ENCODE measurements at regions not wholly inside any gene's neighbourhood (a gene's known extent, or its start where the extent isn't known, plus 50 kb on each side); places are given as distances from the start of the nearest gene placed in this dataset.

DNA sequence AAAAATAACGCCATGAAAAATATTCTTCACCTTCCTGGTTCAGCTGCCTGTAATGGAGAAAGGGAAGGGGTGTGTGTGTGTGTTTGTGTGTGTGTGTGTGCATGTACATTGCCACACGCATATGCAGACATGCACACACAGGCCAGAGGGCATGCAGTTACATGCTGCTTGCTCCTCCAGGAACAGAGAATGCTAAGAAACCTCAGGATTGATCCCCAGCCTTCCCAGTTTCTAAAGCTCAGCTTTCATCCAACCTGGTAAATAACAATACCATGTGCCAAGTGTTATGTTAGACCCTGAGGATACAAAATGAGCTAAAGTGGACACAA, 241.7 kb downstream of the SPTSSA start:
- TF ChIP-seq, protein P1, sequence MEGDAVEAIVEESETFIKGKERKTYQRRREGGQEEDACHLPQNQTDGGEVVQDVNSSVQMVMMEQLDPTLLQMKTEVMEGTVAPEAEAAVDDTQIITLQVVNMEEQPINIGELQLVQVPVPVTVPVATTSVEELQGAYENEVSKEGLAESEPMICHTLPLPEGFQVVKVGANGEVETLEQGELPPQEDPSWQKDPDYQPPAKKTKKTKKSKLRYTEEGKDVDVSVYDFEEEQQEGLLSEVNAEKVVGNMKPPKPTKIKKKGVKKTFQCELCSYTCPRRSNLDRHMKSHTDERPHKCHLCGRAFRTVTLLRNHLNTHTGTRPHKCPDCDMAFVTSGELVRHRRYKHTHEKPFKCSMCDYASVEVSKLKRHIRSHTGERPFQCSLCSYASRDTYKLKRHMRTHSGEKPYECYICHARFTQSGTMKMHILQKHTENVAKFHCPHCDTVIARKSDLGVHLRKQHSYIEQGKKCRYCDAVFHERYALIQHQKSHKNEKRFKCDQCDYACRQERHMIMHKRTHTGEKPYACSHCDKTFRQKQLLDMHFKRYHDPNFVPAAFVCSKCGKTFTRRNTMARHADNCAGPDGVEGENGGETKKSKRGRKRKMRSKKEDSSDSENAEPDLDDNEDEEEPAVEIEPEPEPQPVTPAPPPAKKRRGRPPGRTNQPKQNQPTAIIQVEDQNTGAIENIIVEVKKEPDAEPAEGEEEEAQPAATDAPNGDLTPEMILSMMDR (IDR thresholded peaks at IDR 0.05) = no peak
- TF ChIP-seq POLR2A (IDR thresholded peaks at IDR 0.05) = no peak
- H3K4me1 ChIP-seq = no peaks in the 10 kb centered on the region
- no peaks in the 10 kb centered on the region for H3K9me3 ChIP-seq
- intact Hi-C loops (cut with DNase I) = loop anchor here in 1 of 2 donors (10.0 kb wide), 1 partner anchor 376 kb away; no protein-coding TSS in a partner anchor
- ATAC-seq (no peak), DNase-seq (no peak)
- 51% methylated on average over 2 of the region's 2 CpGs for WGBS (ENCODE audit: insufficient coverage, low coverage, low lambda C conversion rate, missing lambda C conversion rate)
- H3K27me3 ChIP-seq = no peaks in the 10 kb centered on the region
- no peaks in the 10 kb centered on the region for H3K36me3 ChIP-seq
- H3K27ac ChIP-seq = no peak overlapping the region
- H3K4me3 ChIP-seq = no peak overlapping the region

DNA sequence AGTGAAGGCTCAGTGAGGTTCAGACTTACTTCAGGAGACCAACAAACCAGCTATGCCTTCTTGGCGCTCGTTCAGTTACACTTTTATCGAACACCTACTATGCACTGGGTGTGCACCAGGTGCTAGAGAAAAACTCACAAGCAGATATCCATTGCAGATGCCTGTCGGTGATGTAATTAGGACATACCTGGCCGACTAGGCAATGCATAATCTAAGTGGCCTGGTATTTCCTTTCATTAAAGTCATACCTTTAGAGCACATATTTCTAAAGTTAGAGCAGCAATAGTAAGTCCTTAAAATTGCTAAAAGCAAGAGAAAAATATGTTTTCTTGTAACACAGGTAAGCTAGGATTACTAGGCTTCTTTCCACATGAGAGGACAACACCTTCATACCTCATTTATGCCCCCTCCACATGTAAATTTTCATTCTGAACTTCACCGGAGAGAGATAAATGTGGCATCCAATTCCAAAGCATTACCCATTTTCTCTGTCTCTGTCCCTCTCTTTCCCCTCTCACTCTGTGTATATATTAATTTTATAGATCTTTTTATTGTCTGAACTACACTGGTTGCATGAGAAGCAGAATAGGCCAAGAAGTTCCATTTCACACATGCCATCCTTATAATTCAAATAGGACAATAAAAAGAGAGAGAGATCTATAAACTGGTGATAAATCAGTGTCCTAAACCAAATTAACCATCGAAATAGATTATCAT, 242.2 kb downstream of the SPTSSA start:
- no peaks in the 10 kb centered on the region for H3K4me1 ChIP-seq
- WGBS (ENCODE audit: insufficient coverage, low coverage, low lambda C conversion rate, missing lambda C conversion rate) = 57% methylated on average over 6 of the region's 7 CpGs

GRCh38 chr14:34218881-34219280, 243.2 kb downstream of the SPTSSA start:
- ATAC-seq (no peak), DNase-seq (no peak)
- Histone ChIP-seq H3K4me3 (no peak overlapping the region), H3K4me1 (no peaks in the 10 kb centered on the region), H3K36me3 (no peaks in the 10 kb centered on the region), H3K27ac (no peak overlapping the region), H3K9me3 (no peaks in the 10 kb centered on the region), H3K27me3 (no peaks in the 10 kb centered on the region)
- WGBS (ENCODE audit: insufficient coverage, low coverage, low lambda C conversion rate, missing lambda C conversion rate) = 61% methylated on average over 2 of the region's 2 CpGs
- TF ChIP-seq, protein P1 (IDR thresholded peaks at IDR 0.05) = no peak
- TF ChIP-seq POLR2A (IDR thresholded peaks at IDR 0.05) = no peak
- intact Hi-C loops (cut with DNase I) = no loop called here

More for the DNA sequence above, 242.2 kb downstream of the SPTSSA start:
- Histone ChIP-seq H3K4me3 (no peak overlapping the region), H3K9me3 (no peaks in the 10 kb centered on the region), H3K27me3 (no peaks in the 10 kb centered on the region), H3K36me3 (no peaks in the 10 kb centered on the region), H3K27ac (no peak overlapping the region)
- ATAC-seq = no peak
- intact Hi-C loops (cut with DNase I) = loop anchor here in 1 of 2 donors (10.0 kb wide), 1 partner anchor 375 kb away; no protein-coding TSS in a partner anchor
- TF ChIP-seq POLR2A (IDR thresholded peaks at IDR 0.05) = no peak
- TF ChIP-seq, protein P1 (IDR thresholded peaks at IDR 0.05) = no peak
- no peak for DNase-seq

- Histone ChIP-seq H3K27me3 (no peaks in the 10 kb centered on the region), H3K9me3 (no peaks in the 10 kb centered on the region), H3K36me3 (no peaks in the 10 kb centered on the region), H3K27ac (no peak overlapping the region), H3K4me3 (no peak overlapping the region), H3K4me1 (no peaks in the 10 kb centered on the region)
- DNase-seq (no peak), ATAC-seq (no peak)
- 22% methylated on average over 1 of the region's 5 CpGs for WGBS (ENCODE audit: insufficient coverage, low coverage, low lambda C conversion rate, missing lambda C conversion rate)
- no peak for TF ChIP-seq POLR2A (IDR thresholded peaks at IDR 0.05)
- TF ChIP-seq, protein P1 (IDR thresholded peaks at IDR 0.05) = no peak
- intact Hi-C loops (cut with DNase I) = no loop called here
Observed at GRCh38 chr14:34214961-34215360, 247.1 kb downstream of the SPTSSA start.

Data from right lobe of liver (tissue), 6 donors.